Eye (tissue), 1 donor: ENCODE measurements at regions not wholly inside any gene's neighbourhood (a gene's known extent, or its start where the extent isn't known, plus 50 kb on each side); places are given as distances from the start of the nearest gene placed in this dataset.

Experiments used
- DNase-seq: peaks from one replicate; pipeline ENCODE4 v3.0.0-alpha.2; 2015

DNA sequence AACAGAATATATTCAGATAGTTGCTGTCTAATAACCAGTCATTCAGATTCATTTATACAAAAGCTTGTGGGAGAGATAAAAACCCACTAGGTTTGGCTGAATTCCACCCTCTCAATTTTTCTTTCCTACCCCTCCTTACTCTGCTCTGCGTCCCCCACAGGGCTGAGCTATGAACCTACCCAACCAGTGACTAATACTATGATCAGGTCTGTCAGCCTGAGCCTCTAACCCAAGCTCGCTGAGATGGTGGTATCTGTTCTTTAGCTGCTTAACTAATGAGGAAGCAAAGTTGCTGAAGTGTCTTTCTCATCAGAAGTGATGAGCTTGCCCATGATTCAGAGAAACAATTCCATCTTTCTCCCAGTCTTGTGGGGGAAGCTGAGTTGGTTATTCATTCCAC is 248.7 kb upstream of the GPR26 start:
- no peak for DNase-seq

DNA sequence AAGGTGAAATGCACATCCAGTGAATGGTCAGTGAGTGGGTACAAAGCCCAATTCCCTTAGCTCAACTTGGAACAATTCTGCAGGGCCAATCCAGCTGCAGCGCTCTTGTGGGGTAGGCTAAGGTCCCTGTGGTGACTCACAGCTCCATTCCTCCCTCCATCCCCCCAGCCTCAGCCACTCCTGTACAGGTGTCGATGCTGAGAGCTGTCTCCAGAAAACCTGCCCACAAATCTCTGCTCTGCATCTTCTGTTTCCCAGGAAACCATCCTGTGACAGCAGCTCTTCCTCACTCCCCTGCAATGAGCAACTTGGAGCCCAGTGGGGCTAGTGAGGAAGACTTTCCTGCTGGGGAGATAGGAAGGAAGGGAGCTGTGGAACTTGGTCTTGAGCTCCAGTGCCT is 244.7 kb upstream of the GPR26 start:
- DNase-seq, result no peak

DNA sequence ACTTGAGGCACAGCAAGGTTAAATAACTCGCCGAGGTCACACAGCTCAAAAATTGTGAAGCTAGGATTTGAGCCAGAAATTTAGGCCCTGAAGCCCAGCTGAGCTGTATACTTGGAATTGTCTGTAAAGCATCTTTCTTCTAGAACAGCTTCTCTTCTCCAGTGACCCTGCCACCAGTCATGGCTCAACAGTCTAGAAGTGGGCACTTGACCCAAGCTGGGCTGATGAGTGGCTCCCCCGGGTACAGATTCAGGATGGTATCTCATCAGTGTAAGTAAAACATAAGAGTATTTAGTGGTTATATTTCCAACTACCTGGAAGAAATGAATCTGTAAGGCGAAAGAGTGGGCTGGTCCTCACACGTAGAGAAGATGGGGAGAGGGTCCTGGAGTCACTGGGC is 243.9 kb upstream of the GPR26 start:
- no peak for DNase-seq

DNA sequence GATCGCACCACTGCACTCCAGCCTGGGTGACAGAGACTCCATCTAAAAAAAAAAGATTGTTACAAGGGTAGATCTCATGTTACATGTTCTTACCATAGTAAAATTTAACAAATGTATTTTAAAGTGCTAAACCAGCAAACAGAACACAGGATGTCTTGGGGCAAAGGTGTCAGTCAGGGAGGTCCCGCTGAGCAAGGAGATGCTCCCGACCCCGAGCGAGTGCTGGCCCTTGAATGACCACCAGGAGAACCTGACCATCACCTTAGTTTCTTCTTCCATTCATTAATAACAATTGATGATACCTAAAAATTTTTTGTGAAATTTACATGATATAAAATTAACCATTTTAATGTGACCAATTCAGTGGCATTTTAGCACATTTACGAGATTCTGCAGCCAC is 241.6 kb upstream of the GPR26 start:
- DNase-seq, result no peak

DNA sequence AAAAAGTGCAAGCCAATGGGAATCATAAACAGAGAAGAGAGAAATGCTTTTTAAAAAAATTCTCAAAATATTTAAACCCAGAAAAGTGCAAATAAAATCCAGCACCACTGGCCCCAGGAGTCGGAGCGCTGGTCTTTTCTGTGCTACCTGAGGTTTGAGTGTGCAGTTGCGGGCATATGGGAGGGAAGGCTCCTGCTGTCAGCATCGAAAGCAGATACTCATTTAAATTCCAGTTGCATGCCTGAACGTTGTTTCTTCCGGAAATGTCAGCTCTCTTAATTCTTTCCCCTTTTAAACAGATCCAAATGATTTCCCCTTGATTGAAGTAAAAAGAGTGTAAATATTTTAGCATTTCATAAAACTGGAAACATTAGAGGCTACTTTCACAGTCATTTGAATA is 240.5 kb upstream of the GPR26 start:
- no peak for DNase-seq

DNA sequence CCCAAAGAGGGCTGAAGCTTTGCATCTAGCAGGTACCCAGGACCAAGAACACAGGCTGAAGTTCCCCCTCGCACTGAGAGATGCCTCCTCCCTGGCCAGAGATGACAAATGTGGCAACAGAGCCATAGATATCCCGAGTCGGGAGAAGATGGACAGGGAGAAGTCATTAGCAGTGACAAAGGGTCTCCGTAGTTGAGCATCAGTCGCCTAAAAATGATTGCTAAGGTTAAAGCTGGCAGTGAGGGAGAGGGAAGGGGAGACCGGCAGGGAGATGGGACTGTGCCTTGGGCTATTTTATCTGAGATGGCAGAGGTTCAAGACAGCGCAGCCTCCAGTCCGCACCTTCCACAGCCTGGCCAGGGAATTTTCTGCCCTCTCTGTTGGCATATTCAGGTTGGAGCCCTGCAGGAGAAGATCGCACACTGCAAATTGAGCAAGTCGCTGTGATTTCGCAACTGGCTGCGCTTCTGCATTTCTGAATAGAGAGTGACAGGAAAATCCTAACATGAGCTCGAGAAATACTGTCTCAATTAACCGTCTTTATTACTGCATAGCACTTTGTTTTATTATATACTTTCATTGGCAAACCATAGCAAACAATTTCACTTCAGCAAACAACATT is 238.9 kb upstream of the GPR26 start:
- no peak for DNase-seq

DNA sequence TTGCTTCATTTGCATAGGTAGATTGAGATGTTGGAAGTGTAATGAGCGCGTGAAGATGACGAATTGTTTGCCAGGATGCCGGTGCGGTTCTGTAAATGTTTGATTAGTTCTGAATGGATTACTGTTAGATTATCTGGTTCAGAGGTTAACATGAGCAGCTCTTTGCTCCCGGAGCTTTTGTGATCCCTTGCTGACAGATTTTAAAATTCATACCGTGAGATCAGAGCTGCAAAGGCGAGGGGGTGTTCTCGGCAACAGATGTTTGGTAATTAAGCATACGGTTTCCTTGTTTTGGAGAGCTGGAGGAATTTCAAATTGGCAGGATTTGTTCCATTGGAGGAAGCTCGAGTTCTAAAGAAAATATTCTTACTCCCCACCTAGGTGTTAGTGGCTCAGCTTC is 237.8 kb upstream of the GPR26 start:
- peak; percentile 11 for DNase-seq

DNA sequence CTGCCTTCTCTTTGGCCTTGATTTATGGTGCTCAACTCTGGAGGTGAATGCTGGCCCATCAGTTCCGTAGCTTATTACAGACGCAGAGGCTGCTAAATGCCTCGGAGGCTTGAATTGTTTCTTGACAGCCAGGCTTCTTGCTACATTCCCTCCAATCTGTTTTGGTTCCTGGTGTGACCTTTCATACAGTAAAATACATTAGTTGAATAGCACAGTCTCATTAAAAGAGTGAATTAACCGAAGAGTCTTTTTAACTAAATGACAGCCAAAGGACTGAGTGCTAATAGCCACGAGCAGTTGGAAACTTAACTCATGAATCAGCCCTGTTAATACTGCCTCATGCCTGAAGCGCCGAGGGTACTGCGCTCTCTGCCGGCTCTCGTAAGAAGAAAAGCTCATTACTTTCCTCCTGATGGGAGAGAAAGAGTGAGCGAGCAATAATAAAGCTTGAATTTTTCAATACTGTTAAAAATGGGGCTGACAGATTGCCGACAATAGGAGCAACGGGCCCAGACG is 236.4 kb upstream of the GPR26 start:
- DNase-seq, result peak; percentile 70

DNA sequence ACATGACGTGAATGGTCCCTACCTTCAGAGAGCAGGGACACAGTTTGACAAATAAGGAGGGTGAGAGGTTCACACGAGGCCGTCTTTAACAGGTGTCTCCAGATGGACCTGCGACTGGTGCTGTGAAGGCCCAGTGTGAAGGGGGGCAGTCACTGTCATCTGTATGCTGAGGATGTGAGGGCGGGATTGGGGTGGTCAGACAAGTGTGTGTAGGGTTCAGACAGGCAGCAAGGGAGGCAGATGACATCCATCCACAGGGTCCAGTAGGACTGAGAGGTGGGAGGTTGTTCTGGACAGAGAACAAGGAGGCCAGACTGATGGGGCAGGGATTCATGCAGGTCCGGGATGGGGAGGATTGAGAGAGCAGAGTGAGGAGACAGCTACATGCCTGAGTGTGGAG is 232.6 kb upstream of the GPR26 start:
- DNase-seq, result no peak

DNA sequence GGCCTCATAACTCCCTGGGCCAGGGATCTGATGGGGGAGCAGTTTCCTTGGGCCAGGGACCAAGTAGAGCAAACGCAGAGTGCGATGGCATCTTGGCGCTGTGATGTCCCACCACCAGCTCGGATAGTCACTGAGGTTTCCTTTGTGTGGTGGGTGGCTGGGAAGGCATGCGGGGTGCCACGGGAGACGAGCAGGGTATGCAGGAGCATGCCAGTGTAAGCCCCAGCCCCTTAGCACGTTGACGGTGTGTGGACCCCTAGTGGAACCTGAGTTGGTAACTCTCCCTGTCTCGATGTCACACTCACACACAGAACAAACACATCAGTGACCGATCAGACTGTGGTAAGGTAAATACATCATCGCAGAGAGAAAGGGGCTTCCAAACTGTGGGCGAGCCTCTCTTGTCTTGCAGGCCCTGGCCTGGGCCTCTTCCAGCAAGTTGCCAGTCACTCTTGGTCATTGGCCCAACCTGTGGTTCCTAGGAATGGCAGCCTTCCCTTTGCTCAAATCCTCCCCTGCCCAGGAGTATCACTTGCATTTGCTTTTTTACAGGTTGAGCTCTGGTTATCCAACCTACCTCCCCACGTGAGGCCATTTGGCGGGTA is 231.6 kb upstream of the GPR26 start:
- DNase-seq, result no peak

DNA sequence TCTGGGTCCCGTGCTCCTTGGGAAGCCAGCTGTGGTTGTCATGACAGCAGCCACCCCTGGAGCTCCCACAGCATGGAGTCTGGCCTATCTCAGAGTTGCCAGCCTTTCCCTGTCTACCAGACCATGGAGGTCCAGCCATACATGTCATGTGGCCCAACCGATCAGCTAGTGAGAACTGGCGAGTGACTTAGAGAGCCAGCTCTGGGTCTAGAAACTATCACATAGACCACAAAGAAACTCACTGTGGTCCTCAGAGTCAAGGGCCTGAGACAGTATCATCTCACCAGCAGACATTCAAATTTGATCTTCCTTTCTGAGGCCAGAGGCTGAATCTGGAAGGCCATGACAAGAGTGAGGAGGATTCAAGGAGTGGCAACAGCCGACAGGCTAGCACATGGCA is 223.3 kb upstream of the GPR26 start:
- DNase-seq, result no peak

DNA sequence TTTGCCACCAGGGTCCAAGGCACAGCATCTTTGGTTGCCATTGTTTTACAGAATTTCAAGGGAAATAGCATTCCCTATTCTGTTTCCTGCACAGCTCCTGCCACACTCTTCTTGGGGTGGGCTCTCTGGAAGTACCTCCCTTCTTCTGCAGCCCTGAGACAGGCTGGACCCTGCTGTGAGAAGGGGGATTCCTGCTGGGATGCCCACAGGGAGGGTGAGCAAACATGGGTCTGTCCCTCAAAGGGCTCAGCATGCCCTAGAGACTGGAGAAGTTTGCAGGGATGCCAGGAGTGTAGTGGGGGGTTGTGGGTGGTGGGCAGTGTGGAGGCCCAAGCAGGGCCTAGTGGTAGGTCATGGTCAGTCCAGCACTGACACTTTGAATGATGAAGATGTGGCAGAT is 222.2 kb upstream of the GPR26 start:
- DNase-seq, result no peak

DNA sequence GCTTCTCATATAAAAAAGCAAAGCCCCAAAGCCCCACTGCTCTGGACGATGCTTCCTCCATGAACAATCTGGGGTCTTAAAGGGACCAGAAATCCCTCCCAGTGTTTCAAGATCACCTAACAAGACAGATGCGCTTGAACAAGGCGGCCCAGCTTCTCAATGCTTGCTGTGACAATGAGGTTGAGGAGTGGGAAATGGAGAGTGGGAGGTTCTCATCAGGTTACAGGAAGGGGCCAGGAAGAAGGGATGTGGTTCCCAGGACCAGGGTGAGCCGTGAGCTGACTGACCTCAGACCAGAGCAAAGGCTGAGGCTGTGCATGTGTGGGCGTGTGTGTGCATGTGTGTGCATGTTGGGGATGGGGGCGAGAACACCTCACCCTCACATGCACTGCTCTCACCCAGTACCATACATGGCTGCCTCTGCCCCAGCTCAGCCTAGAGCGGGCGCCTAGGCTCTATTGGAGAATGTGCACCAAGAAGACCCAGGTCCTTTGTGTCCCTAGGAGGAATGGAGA is 220.8 kb upstream of the GPR26 start:
- DNase-seq, result no peak

DNA sequence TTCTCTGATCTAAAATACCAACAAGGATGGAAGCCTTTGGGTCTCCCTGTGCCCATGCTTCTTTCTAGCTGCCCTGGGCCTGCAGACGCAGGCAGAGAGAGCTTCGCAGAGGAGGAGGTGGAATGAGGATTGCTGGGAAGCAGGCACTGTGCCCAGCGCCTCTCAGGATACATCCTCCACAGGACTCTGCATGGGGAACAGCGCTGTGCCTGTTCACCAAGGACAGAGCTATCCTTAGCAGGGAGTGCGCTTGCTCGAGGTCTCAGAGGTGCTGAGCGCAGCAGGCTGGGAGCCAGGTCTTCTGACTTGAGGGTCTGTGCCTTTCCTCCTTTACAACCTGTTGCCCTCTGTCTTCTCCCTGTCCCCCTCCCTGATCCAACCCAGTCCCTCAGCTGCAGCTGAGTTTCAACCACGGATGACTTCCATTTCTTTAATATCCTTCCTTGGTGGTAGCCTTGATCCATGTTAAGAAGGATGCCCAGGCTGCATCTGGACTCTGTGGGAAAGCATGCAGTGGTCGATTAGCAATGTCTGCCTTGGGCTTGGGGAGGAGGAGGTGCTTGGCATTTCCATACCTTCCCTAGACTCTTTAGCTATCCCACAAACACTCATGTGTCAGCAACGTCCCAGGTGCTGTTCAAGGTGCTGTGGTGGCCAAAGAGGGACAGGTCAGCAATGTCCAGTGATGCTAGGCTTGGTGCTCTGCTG is 219.6 kb upstream of the GPR26 start:
- no peak for DNase-seq

DNA sequence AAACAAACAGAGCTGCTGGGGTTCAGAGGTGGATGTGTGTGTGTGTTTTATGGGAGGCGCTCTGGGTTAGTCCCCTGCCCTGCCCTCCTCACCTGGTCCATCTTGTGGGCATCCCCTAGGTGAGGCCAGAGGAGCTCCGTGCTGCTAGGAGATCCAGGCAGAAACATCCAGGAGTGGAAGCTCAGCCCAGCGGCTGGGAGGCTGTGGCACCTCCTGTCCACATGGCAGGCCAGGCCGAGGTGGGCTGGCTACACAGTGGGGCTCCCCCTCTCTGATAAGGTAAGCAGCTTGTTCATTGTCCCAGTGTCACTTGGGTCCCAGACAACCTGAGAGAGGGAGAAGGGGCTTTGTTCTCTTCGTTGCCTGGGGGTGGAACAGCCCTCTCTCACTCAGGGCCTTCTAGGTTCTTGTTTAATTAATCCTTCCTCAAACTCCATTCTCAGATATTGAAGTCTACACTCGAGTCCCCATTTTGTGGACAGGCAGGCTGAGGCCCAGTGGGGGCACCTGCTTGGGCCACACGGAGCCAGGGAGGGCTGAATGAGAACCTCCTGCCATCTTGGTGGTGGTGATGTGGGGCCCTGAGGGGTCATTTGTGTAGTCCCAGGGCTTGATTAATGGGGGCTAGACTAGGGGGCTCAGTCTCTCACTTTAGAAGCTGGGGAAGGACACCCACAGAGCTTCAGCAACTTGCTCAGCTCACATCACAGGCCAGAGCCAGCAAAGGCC is 216.8 kb upstream of the GPR26 start:
- DNase-seq, result no peak

DNA sequence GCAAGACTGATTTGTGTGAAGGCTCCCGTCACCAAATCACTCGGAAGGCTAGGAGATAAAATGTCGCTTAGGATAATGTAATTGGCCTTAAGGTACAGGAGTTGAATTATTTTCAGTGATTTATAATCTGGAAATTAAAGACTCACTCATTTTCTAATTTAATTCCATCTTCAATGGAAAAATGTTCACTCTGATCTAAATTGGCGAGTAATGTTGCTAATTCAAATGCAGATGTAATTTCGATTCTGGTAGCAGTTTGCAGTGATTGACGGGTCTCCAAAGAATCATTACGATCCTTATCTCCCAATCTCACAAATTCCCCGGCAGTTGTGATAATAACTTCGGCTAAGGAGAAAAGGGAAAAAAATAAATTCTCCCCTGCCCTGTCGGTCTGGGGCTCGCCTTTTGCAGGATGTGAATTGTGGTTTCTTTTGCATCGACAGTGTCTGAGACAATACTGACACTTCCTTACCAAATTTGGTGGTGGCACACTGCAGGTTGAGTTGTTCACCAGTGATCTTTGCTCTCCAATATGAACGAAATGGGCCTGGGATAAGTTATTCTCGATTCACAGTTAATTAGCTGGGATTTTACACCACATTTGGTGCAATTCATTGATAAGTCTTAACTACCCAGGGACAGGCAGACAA is 215.1 kb upstream of the GPR26 start:
- no peak for DNase-seq

DNA sequence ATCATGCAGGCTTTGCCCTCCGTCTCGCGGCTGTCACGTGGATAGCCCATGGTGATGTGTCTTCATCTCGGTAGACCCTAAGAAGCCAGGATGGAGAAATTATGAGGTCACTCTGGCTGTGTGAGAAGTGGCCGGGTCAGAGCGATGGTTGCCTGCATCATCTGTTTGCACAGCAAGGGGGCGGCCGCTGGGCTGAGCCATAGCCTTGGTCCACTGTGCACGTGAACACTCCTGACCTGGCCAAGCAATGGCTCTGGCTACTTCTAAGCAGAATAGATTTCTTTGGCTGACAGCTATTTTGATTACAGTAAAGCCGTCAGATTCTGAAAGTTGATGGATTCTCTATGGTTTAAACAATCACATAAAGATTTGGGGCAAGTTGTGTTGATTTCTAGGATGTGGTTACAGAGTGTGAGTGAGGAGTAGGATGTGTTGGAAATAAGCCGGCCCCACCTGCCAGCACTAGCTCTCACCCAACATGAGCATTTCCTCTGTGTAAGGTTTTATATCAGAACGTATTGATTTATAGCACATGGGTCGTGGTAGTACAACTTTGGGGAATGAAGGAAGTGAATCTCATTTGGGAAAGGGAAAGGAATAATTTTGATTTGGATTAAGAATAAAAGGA is 214.4 kb upstream of the GPR26 start:
- DNase-seq, result no peak

DNA sequence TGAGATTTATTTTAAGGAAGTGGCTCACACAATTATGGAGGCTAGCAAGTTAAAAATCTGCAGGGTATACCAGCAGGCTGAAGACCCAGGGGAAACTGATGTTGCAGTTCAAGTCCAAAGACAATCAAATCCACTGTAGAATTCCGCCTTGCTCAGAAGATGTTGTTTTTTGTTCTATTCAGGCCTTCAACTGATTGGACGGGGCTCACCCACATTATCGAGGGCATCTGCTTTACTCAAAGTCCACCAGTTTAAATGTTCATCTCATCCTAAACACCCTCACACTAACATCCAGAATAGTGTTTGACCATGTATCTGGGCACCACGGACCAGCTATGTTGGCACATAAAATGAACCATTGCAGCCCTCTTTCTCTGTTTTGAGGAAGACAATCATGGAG is 211.2 kb upstream of the GPR26 start:
- DNase-seq, result no peak

DNA sequence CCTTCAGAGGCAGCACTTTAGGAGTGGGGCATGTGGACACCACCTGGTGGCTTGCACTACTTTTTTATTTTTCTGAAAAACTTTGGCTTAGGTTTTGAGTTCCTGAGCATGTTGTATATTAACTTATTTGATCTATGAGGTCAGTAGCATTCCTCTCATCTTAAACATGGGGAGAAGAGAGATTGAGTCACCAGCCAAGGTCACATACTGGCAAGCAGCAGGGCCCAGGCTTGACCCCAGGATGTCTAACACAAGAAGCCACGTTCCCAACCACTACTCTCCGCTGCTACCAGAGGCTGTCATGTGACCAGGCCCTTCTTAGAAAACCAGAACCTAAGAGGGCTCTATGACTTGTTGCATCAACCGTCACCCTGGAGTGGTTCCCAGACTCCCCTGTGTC is 210.3 kb upstream of the GPR26 start:
- DNase-seq, result no peak

DNA sequence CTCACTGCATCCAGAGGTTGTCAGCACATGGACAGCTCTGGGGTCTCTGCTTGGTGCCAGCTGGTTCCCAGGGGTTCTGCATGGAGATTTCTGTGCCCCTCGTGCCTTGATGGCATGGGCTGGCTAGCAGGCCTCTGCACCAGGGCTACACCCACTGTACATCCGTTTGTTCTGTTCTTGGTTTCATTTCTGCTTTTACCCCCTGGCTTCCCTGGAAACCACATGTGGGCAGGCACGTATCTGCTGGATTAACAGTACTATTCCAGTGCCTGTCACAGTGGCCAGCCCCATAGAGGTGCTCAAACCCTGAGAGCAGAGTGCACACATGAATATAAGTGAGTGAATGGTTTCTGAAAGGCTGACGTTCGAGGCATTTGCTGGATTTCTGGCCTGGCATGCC is 207.2 kb upstream of the GPR26 start:
- DNase-seq, result no peak

DNA sequence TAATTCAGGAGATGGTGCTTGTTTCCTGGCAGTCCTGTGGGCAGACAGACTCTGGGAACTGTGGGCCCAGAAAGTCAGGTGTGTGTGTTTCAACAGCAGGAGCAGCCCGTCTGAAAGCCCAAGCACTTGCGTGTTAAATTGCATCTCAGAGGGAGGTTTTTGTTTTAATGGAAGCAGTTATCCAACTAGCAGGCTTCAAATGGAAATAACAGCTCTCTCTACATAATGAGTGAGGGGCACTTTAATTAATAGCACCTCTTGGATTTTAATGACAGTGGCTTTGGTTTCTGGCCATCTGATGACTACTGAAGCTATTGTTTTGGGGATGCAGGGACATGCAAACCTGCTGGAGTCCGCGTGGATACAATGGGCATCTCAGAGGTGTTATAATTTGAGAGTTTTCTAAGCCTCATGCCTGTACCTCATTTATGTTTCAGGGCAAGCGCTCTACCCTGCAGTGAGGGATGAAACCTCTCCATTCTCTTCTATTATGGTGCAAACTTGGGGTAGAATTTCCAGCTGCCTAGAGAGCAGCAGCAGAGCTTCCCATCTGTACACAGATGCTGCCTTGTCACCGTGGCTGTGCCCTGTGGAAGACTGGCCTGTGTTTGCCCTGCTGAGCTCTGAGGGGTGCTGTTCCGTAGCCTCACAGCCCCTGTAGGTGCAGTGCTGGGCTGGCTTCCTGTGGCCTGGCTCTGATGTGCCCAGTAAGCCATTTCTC is 206.6 kb upstream of the GPR26 start:
- DNase-seq, result no peak

DNA sequence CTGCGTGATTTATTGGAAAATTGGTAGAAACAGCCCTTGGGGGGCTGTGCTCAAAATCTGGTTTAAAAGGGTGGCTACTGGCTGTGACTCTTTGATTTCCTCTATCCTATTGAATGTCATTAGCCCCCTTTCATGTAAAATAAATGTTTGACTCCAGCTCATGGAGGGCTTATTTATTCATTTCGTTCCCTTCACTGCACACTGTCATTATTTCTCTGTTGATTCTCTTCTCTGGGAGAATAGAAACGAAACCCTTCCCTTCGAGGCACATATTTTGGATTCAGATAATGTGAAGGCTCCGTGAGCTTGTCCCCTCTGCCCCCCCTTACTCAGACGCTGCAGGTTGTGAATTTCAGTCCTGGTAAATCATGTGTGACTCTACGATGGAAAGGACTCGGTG is 203.9 kb upstream of the GPR26 start:
- no peak for DNase-seq
